WTC11 (cell line): ENCODE measurements at regions not wholly inside any gene's neighbourhood (a gene's known extent, or its start where the extent isn't known, plus 50 kb on each side); places are given as distances from the start of the nearest gene placed in this dataset.

Experiments
- ATAC-seq: fragments of 200-7000 bp; cut with Tn5 transposase; 2 replicates; pipeline ENCODE4 v1.10.0; 2021; ENCODE audit warnings: mild to moderate bottlenecking, moderate library complexity
- CTCF ChIA-PET: fragments of 300-600 bp; sonication (Branson Sonifier 250); formaldehyde crosslinking; loops from one replicate; lab custom pipeline; 2021; ENCODE audit warnings: antibody characterized with exemption; lab: Charles Lee
- POLR2A ChIA-PET: fragments of 350-600 bp; sonication (Branson Sonifier 250); formaldehyde crosslinking; loops from one replicate; lab custom pipeline; 2021; ENCODE audit warnings: antibody characterized with exemption; lab: Charles Lee
- DNase-seq: peaks from one replicate; pipeline ENCODE4 v3.0.0; 2021; ENCODE audit warnings: low spot score
- H3K27ac Mint-ChIP-seq: 2 replicates; pipeline ENCODE4 v1.8.0; 2021; ENCODE audit warnings: mixed read lengths
- H3K27me3 Mint-ChIP-seq: 2 replicates; pipeline ENCODE4 v1.8.0; 2021; ENCODE audit warnings: low read depth, mild to moderate bottlenecking, moderate library complexity, mixed read lengths
- H3K36me3 Mint-ChIP-seq: 2 replicates; pipeline ENCODE4 v1.8.0; 2021; ENCODE audit warnings: mixed read lengths
- H3K4me1 Mint-ChIP-seq: 2 replicates; pipeline ENCODE4 v1.8.0; 2022; ENCODE audit warnings: mixed read lengths
- H3K4me3 Mint-ChIP-seq: 2 replicates; pipeline ENCODE4 v1.8.0; 2021; ENCODE audit warnings: mild to moderate bottlenecking, moderate library complexity, mixed read lengths
- H3K9me3 Mint-ChIP-seq: 2 replicates; pipeline ENCODE4 v1.8.0; 2021; ENCODE audit warnings: mixed read lengths
- ATF1 ChIP-seq: sonication (generic); formaldehyde crosslinking; IDR thresholded peaks from 2 replicates; pipeline ENCODE4 v1.8.1; 2023; ENCODE audit warnings: mild to moderate bottlenecking, moderate library complexity, missing genetic modification reagents
- E2F5 ChIP-seq: sonication (generic); formaldehyde crosslinking; IDR thresholded peaks from 2 replicates; pipeline ENCODE4 v1.8.1; 2022; ENCODE audit warnings: mild to moderate bottlenecking, moderate library complexity, missing genetic modification reagents
- ESRRA ChIP-seq: sonication (generic); formaldehyde crosslinking; IDR thresholded peaks from 2 replicates; pipeline ENCODE4 v1.8.1; 2022; ENCODE audit warnings: mild to moderate bottlenecking, missing genetic modification reagents, borderline replicate concordance
- GRHL2 ChIP-seq: fragments of 250-450 bp; sonication (Bioruptor Pico); IDR thresholded peaks from 2 replicates; pipeline ENCODE4 v1.8.0; 2022; ENCODE audit warnings: mild to moderate bottlenecking, moderate library complexity; ENCODE audit not compliant: insufficient replicate concordance, severe bottlenecking
- GTF2I ChIP-seq: fragments of 250-450 bp; sonication (Bioruptor Pico); conservative IDR thresholded peaks from 2 replicates; pipeline ENCODE4 v1.4.0; 2021; ENCODE audit warnings: mild to moderate bottlenecking
- HMGA2 ChIP-seq: fragments of 250-450 bp; sonication (Bioruptor Pico); IDR thresholded peaks from 2 replicates; pipeline ENCODE4 v1.4.0; 2021; ENCODE audit warnings: mild to moderate bottlenecking, moderate library complexity
- NR1H2 ChIP-seq: sonication (generic); formaldehyde crosslinking; IDR thresholded peaks from 2 replicates; pipeline ENCODE4 v1.9.0; 2021; ENCODE audit warnings: mild to moderate bottlenecking, moderate library complexity, missing genetic modification reagents
- OVOL2 ChIP-seq: fragments of 250-450 bp; sonication (Bioruptor Pico); IDR thresholded peaks from 2 replicates; pipeline ENCODE4 v1.9.0; 2021; ENCODE audit warnings: mild to moderate bottlenecking, borderline replicate concordance
- TEAD4 ChIP-seq: sonication (generic); formaldehyde crosslinking; IDR thresholded peaks from 2 replicates; pipeline ENCODE4 v1.8.0; 2022; ENCODE audit warnings: mild to moderate bottlenecking, missing genetic modification reagents
- USF1 ChIP-seq: sonication (generic); formaldehyde crosslinking; IDR thresholded peaks from 2 replicates; pipeline ENCODE4 v1.8.0; 2022; ENCODE audit warnings: mild to moderate bottlenecking, missing genetic modification reagents
- USF2 ChIP-seq: sonication (generic); formaldehyde crosslinking; IDR thresholded peaks from 2 replicates; pipeline ENCODE4 v1.8.1; 2023; ENCODE audit warnings: mild to moderate bottlenecking, missing genetic modification reagents, moderate library complexity
- ZBTB21 ChIP-seq: sonication (generic); formaldehyde crosslinking; IDR thresholded peaks from 2 replicates; pipeline ENCODE4 v1.8.1; 2023; ENCODE audit warnings: mild to moderate bottlenecking, missing genetic modification reagents, borderline replicate concordance
- ZNF138 ChIP-seq: sonication (generic); formaldehyde crosslinking; conservative IDR thresholded peaks from 2 replicates; pipeline ENCODE4 v1.8.1; 2022; ENCODE audit warnings: mild to moderate bottlenecking, moderate library complexity, missing genetic modification reagents
- ZNF232 ChIP-seq: sonication (generic); formaldehyde crosslinking; IDR thresholded peaks from 2 replicates; pipeline ENCODE4 v1.8.0; 2022; ENCODE audit warnings: mild to moderate bottlenecking, missing genetic modification reagents
- ZNF317 ChIP-seq: sonication (generic); formaldehyde crosslinking; IDR thresholded peaks from 2 replicates; pipeline ENCODE4 v1.8.1; 2023; ENCODE audit warnings: low read depth, mild to moderate bottlenecking, moderate library complexity, missing genetic modification reagents, borderline replicate concordance
- TF ChIP-seq, protein P1 (sequence below): sonication (generic); formaldehyde crosslinking; conservative IDR thresholded peaks from 2 replicates; pipeline ENCODE4 v1.8.1; 2023; ENCODE audit warnings: mild to moderate bottlenecking, low read depth, missing genetic modification reagents, moderate library complexity
- TF ChIP-seq, protein P2 (sequence below): fragments of 250-450 bp; sonication (Bioruptor Pico); IDR thresholded peaks from 2 replicates; pipeline ENCODE4 v1.9.0; 2021; ENCODE audit warnings: mild to moderate bottlenecking
- TF ChIP-seq, protein P3 (sequence below): fragments of 200-600 bp; IDR thresholded peaks from 2 replicates; pipeline ENCODE4 v1.8.0; 2022; ENCODE audit warnings: antibody characterized with exemption
- TF ChIP-seq, protein P4 (sequence below): sonication (generic); formaldehyde crosslinking; IDR thresholded peaks from 2 replicates; pipeline ENCODE4 v1.8.0; 2023; ENCODE audit warnings: mild to moderate bottlenecking, missing genetic modification reagents

DNA sequence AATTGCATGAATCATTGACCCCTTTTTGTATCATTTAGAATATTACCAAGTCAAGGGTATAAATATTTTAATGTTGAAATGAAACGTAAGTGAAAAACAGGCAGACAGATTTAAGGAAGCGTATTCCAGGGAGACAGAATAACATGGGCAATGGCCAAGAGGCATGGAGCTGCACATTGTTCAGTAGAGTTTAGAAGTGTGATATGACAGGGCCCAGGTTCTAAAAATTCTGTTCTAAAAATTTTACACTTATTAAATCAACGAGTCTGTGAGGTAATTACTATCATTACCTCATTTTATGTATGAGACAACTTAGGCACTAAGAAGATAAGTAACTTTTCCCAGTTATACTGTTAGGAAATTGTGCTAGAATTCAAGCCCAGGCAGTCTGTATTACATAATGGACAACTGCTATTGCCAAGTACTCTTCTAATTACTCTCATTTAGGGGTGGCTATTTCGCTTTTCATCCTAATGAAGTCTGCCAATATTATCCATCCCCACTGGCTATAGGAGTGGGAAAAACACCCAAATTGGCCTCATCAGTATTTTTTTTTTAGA is 103.2 kb upstream of the NAV3 start:
- TF ChIP-seq TEAD4 (CRISPR knock-in tag), result no peak
- TF ChIP-seq ATF1, result no peak
- TF ChIP-seq GRHL2 (CRISPR knock-in tag), result no peak
- TF ChIP-seq, protein P1, sequence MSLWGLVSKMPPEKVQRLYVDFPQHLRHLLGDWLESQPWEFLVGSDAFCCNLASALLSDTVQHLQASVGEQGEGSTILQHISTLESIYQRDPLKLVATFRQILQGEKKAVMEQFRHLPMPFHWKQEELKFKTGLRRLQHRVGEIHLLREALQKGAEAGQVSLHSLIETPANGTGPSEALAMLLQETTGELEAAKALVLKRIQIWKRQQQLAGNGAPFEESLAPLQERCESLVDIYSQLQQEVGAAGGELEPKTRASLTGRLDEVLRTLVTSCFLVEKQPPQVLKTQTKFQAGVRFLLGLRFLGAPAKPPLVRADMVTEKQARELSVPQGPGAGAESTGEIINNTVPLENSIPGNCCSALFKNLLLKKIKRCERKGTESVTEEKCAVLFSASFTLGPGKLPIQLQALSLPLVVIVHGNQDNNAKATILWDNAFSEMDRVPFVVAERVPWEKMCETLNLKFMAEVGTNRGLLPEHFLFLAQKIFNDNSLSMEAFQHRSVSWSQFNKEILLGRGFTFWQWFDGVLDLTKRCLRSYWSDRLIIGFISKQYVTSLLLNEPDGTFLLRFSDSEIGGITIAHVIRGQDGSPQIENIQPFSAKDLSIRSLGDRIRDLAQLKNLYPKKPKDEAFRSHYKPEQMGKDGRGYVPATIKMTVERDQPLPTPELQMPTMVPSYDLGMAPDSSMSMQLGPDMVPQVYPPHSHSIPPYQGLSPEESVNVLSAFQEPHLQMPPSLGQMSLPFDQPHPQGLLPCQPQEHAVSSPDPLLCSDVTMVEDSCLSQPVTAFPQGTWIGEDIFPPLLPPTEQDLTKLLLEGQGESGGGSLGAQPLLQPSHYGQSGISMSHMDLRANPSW (CRISPR knock-in tag), result no peak
- TF ChIP-seq ZNF317 (CRISPR knock-in tag), result no peak
- TF ChIP-seq, protein P2, sequence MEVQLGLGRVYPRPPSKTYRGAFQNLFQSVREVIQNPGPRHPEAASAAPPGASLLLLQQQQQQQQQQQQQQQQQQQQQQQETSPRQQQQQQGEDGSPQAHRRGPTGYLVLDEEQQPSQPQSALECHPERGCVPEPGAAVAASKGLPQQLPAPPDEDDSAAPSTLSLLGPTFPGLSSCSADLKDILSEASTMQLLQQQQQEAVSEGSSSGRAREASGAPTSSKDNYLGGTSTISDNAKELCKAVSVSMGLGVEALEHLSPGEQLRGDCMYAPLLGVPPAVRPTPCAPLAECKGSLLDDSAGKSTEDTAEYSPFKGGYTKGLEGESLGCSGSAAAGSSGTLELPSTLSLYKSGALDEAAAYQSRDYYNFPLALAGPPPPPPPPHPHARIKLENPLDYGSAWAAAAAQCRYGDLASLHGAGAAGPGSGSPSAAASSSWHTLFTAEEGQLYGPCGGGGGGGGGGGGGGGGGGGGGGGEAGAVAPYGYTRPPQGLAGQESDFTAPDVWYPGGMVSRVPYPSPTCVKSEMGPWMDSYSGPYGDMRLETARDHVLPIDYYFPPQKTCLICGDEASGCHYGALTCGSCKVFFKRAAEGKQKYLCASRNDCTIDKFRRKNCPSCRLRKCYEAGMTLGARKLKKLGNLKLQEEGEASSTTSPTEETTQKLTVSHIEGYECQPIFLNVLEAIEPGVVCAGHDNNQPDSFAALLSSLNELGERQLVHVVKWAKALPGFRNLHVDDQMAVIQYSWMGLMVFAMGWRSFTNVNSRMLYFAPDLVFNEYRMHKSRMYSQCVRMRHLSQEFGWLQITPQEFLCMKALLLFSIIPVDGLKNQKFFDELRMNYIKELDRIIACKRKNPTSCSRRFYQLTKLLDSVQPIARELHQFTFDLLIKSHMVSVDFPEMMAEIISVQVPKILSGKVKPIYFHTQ (CRISPR knock-in tag), result no peak
- TF ChIP-seq, protein P3, sequence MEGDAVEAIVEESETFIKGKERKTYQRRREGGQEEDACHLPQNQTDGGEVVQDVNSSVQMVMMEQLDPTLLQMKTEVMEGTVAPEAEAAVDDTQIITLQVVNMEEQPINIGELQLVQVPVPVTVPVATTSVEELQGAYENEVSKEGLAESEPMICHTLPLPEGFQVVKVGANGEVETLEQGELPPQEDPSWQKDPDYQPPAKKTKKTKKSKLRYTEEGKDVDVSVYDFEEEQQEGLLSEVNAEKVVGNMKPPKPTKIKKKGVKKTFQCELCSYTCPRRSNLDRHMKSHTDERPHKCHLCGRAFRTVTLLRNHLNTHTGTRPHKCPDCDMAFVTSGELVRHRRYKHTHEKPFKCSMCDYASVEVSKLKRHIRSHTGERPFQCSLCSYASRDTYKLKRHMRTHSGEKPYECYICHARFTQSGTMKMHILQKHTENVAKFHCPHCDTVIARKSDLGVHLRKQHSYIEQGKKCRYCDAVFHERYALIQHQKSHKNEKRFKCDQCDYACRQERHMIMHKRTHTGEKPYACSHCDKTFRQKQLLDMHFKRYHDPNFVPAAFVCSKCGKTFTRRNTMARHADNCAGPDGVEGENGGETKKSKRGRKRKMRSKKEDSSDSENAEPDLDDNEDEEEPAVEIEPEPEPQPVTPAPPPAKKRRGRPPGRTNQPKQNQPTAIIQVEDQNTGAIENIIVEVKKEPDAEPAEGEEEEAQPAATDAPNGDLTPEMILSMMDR, result no peak
- TF ChIP-seq ESRRA, result no peak
- TF ChIP-seq HMGA2 (CRISPR knock-in tag), result no peak
- no peak for TF ChIP-seq E2F5 (CRISPR knock-in tag)
- no peak for TF ChIP-seq USF1 (CRISPR knock-in tag)
- TF ChIP-seq ZBTB21 (CRISPR knock-in tag), result no peak
- no peak for TF ChIP-seq OVOL2 (CRISPR knock-in tag)
- TF ChIP-seq GTF2I (CRISPR knock-in tag), result no peak
- TF ChIP-seq ZNF232, result no peak
- no peak for TF ChIP-seq USF2 (CRISPR knock-in tag)
- TF ChIP-seq ZNF138 (CRISPR knock-in tag), result no peak
- TF ChIP-seq, protein P4, sequence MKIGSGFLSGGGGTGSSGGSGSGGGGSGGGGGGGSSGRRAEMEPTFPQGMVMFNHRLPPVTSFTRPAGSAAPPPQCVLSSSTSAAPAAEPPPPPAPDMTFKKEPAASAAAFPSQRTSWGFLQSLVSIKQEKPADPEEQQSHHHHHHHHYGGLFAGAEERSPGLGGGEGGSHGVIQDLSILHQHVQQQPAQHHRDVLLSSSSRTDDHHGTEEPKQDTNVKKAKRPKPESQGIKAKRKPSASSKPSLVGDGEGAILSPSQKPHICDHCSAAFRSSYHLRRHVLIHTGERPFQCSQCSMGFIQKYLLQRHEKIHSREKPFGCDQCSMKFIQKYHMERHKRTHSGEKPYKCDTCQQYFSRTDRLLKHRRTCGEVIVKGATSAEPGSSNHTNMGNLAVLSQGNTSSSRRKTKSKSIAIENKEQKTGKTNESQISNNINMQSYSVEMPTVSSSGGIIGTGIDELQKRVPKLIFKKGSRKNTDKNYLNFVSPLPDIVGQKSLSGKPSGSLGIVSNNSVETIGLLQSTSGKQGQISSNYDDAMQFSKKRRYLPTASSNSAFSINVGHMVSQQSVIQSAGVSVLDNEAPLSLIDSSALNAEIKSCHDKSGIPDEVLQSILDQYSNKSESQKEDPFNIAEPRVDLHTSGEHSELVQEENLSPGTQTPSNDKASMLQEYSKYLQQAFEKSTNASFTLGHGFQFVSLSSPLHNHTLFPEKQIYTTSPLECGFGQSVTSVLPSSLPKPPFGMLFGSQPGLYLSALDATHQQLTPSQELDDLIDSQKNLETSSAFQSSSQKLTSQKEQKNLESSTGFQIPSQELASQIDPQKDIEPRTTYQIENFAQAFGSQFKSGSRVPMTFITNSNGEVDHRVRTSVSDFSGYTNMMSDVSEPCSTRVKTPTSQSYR (CRISPR knock-in tag), result no peak
- TF ChIP-seq NR1H2 (CRISPR knock-in tag), result no peak
- no peak overlapping the region for H3K27ac Mint-ChIP-seq
- POLR2A ChIA-PET, result interaction anchor here (1.0 kb wide), 1 partner anchor 188 kb away, joined by 3 read pairs; no protein-coding TSS in a partner anchor
- CTCF ChIA-PET, result interaction anchor here (1.0 to 1.6 kb wide), 2 partner anchors 198 to 237 kb away, joined by 3 to 7 read pairs; no protein-coding TSS in a partner anchor
- DNase-seq (no peak), ATAC-seq (no peak)
- no peaks in the 10 kb centered on the region for H3K36me3 Mint-ChIP-seq
- H3K27me3 Mint-ChIP-seq, result no peaks in the 10 kb centered on the region
- no peak overlapping the region for H3K4me3 Mint-ChIP-seq
- H3K4me1 Mint-ChIP-seq, result peaks cover 6% of the 10 kb centered on the region; the same call in 1 of the 2 replicates
- no peaks in the 10 kb centered on the region for H3K9me3 Mint-ChIP-seq
